NCI-H2227 treated with DMSO at 0.1 percent for 48 hours (cell line): ENCODE measurements at regions not wholly inside any gene's neighbourhood (a gene's known extent, or its start where the extent isn't known, plus 50 kb on each side); places are given as distances from the start of the nearest gene placed in this dataset.

Experiments
- DNase-seq: peaks from one replicate; lab custom pipeline; 2025; lab: John Stamatoyannopoulos, UW

GRCh38 chr2:176732780-176733179 lies 463.5 kb downstream of the MTX2 start:
- DNase-seq, result no peak

- no peak for DNase-seq
Measured at GRCh38 chr2:176733698-176734430, 464.6 kb downstream of the MTX2 start.

- DNase-seq, result no peak
Measured at GRCh38 chr2:176734868-176735267, 465.6 kb downstream of the MTX2 start.

GRCh38 chr2:176742271-176742670 lies 470.3 kb upstream of the HNRNPA3 start:
- DNase-seq, result no peak

- DNase-seq, result no peak
Measured at GRCh38 chr2:176743671-176744070, 468.9 kb upstream of the HNRNPA3 start.

GRCh38 chr2:176744146-176744545 lies 468.4 kb upstream of the HNRNPA3 start:
- DNase-seq, result no peak

- no peak for DNase-seq
Measured at GRCh38 chr2:176745543-176746200, 466.9 kb upstream of the HNRNPA3 start.

GRCh38 chr2:176746411-176746810 lies 466.2 kb upstream of the HNRNPA3 start:
- DNase-seq, result no peak

- no peak for DNase-seq
Measured at GRCh38 chr2:176747506-176747905, 465.1 kb upstream of the HNRNPA3 start.

- no peak for DNase-seq
Measured at GRCh38 chr2:176747928-176748327, 464.7 kb upstream of the HNRNPA3 start.

GRCh38 chr2:176748662-176749061 lies 463.9 kb upstream of the HNRNPA3 start:
- DNase-seq, result no peak

GRCh38 chr2:176751314-176752227 lies 461.0 kb upstream of the HNRNPA3 start:
- peak; percentile 76 for DNase-seq

GRCh38 chr2:176752295-176752694 lies 460.3 kb upstream of the HNRNPA3 start:
- peak; percentile 20 for DNase-seq

GRCh38 chr2:176753205-176753604 lies 459.4 kb upstream of the HNRNPA3 start:
- no peak for DNase-seq

GRCh38 chr2:176753752-176754474 lies 458.7 kb upstream of the HNRNPA3 start:
- no peak for DNase-seq

- no peak for DNase-seq
Measured at GRCh38 chr2:176755537-176756135, 457.0 kb upstream of the HNRNPA3 start.

- DNase-seq, result no peak
Measured at GRCh38 chr2:176758426-176758825, 454.2 kb upstream of the HNRNPA3 start.

- no peak for DNase-seq
Measured at GRCh38 chr2:176760439-176760838, 452.2 kb upstream of the HNRNPA3 start.

GRCh38 chr2:176763130-176763529 lies 449.5 kb upstream of the HNRNPA3 start:
- no peak for DNase-seq

GRCh38 chr2:176763851-176764404 lies 448.7 kb upstream of the HNRNPA3 start:
- no peak for DNase-seq

GRCh38 chr2:176764921-176765320 lies 447.7 kb upstream of the HNRNPA3 start:
- no peak for DNase-seq
